Neural crest cell (in vitro differentiated cells): ENCODE measurements at regions not wholly inside any gene's neighbourhood (a gene's known extent, or its start where the extent isn't known, plus 50 kb on each side); places are given as distances from the start of the nearest gene placed in this dataset.

ENCODE experiments used
- DNase-seq: peaks from one replicate; pipeline ENCODE4 v3.0.0; 2021; ENCODE audit warnings: low read depth, mixed read lengths, low spot score
- H3K27ac Mint-ChIP-seq: one replicate; pipeline ENCODE4 v1.8.0; 2021; ENCODE audit warnings: mild to moderate bottlenecking, mixed read lengths; ENCODE audit not compliant: unreplicated experiment
- H3K27me3 Mint-ChIP-seq: 2 replicates; pipeline ENCODE4 v1.8.0; 2021; ENCODE audit warnings: low read depth, mild to moderate bottlenecking, mixed read lengths
- H3K36me3 Mint-ChIP-seq: 2 replicates; pipeline ENCODE4 v1.8.0; 2021; ENCODE audit warnings: low read depth, mild to moderate bottlenecking, mixed read lengths
- H3K4me1 Mint-ChIP-seq: 2 replicates; pipeline ENCODE4 v1.8.0; 2021; ENCODE audit warnings: mixed read lengths
- H3K4me3 Mint-ChIP-seq: one replicate; pipeline ENCODE4 v1.8.0; 2021; ENCODE audit warnings: mild to moderate bottlenecking, mixed read lengths
- H3K9me3 Mint-ChIP-seq: 2 replicates; pipeline ENCODE4 v1.8.0; 2021; ENCODE audit warnings: mixed read lengths
- TF ChIP-seq, protein P1 (sequence below): fragments of 200-600 bp; sonication (generic); conservative IDR thresholded peaks from 2 replicates; pipeline ENCODE4 v1.5.0; 2021; ENCODE audit warnings: antibody characterized with exemption, mild to moderate bottlenecking

DNA sequence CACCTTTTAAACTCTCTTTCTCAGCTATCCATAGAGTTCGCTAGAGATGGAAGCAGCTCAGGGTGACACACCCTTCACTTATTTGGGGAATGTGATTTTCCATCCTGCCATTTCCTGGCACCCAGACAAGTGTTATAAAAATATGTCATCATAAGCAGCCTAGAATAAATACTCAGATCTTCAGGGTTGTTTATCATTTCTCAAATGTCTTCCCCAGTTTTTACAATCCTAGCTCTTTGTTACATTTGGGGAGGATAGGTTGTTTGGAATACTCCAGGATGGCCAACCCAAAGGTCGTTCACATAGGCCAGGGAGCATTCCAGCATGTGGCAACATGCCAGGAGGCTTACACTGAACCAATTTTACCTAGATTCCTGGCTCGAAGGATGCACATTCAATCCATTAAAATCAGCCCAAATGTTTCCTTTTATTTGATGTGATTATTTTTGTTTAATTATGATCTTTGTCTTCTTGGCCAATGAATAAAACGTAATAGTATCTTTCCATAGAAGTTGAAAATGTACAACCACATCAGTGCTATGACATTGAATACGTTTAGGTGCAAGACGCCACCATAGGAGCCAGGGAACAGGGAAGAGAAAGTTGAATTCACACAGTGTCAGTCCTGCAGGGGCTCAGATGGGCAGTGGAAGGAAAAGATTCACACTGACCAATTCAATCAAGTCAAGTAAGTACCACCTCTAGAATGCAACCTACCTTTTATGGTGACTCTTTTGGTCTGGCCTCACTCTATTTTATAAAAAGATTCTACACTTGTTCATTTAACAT lies 537.7 kb upstream of the MDFIC2 start:
- Mint-ChIP-seq H3K9me3 (peaks cover 2% of the 10 kb centered on the region), H3K27ac (no peak overlapping the region), H3K36me3 (no peaks in the 10 kb centered on the region), H3K4me3 (no peak overlapping the region), H3K27me3 (no peaks in the 10 kb centered on the region), H3K4me1 (no peaks in the 10 kb centered on the region)
- DNase-seq, result no peak
- TF ChIP-seq, protein P1, sequence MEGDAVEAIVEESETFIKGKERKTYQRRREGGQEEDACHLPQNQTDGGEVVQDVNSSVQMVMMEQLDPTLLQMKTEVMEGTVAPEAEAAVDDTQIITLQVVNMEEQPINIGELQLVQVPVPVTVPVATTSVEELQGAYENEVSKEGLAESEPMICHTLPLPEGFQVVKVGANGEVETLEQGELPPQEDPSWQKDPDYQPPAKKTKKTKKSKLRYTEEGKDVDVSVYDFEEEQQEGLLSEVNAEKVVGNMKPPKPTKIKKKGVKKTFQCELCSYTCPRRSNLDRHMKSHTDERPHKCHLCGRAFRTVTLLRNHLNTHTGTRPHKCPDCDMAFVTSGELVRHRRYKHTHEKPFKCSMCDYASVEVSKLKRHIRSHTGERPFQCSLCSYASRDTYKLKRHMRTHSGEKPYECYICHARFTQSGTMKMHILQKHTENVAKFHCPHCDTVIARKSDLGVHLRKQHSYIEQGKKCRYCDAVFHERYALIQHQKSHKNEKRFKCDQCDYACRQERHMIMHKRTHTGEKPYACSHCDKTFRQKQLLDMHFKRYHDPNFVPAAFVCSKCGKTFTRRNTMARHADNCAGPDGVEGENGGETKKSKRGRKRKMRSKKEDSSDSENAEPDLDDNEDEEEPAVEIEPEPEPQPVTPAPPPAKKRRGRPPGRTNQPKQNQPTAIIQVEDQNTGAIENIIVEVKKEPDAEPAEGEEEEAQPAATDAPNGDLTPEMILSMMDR, result no peak

DNA sequence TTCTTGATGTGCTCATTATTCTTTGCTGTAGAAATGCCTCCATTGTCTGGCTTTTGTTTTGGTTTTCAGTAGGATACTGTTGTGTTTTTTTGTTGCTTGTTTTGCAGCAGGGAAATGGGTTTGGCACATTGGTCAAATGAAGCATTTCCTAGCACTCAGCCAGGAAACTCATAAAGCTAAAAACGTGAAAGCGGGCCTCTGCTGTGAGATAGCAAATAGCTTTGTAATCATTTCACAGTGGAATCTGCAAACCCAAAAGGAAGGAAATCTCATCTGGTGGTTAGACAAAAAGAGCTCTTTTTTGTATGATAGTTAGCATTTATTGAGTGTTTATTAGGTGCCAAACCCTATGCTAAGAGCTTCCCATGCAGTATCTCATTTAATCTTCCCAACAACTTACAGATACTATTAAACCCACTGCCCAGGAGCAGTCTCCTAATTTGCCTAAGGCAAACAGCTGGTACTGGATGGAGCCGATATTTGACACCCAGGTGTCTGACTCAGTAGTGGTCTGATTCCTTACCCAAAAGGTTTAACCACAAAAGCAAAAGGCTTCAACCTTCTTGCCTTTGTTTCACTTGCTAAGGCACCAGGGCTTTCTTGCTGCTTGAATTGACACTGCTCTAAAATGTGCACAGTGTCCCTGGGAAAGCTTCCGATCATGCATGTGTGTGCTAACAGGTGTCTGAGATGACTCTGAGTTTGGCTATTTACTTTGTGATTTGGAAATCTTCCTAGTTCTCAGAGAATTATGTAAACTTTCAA lies 527.9 kb upstream of the MDFIC2 start:
- no peak for DNase-seq
- TF ChIP-seq, protein P1, result no peak
- no peak overlapping the region for H3K4me3 Mint-ChIP-seq
- no peaks in the 10 kb centered on the region for H3K36me3 Mint-ChIP-seq
- peaks cover 10% of the 10 kb centered on the region for H3K4me1 Mint-ChIP-seq
- no peaks in the 10 kb centered on the region for H3K9me3 Mint-ChIP-seq
- H3K27ac Mint-ChIP-seq, result no peak overlapping the region
- H3K27me3 Mint-ChIP-seq, result no peaks in the 10 kb centered on the region

DNA sequence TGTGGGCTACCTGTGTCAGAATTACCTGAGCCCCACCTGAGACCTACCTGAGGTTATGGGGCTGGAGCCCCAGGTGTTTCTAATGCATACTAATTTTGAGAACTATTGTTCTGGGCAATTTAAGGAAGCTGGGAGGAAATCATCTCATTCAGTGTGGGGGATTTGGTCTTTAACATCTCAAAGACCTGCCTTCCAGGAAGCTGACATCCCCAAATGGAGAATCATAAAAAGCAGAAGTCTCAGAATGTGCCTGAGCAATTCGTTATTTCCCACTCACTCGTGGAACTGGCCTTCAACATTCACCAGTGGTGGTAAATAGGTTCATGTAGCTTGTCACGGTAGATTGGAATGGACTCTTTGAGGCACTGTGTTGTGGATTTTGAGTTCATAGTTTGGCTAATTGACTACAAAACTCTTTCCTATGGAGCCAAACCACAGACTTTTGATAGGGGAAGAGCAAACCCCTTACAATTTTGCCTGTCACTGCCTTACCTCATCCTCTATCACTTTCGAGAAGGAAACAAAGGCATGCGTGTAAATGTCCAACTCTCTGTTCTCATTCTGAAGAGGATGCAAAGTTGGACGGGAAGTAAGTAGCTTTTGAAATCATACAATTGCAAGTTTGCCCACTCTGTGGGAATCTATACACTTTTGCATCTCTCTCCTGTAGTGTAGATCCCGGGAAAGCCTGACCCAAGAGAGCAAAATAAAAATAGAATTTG lies 521.0 kb upstream of the MDFIC2 start:
- Mint-ChIP-seq H3K9me3 (no peaks in the 10 kb centered on the region), H3K27ac (no peak overlapping the region), H3K4me1 (no peaks in the 10 kb centered on the region), H3K27me3 (no peaks in the 10 kb centered on the region), H3K36me3 (no peaks in the 10 kb centered on the region), H3K4me3 (no peak overlapping the region)
- no peak for DNase-seq
- TF ChIP-seq, protein P1, result no peak

DNA sequence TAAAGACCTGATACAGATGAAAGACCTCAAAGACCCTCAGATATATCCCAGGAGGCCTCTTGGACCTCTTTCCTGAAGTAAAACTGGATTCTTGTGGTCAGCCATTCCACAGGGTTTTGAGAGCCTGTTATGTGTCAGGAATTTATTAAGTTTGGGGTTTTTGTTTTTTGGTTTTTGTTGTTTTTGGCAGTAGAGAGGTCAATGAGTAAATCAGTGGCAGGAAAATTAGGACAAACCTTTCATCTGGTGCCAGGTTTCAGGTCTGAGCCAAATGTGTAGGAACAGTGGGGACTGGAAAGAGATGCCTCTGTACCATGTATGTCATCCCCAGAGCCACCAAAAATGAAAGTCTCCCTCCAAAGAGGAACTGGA lies 520.4 kb upstream of the MDFIC2 start:
- Mint-ChIP-seq H3K27me3 (no peaks in the 10 kb centered on the region), H3K4me1 (no peaks in the 10 kb centered on the region), H3K27ac (no peak overlapping the region), H3K36me3 (no peaks in the 10 kb centered on the region), H3K4me3 (no peak overlapping the region), H3K9me3 (no peaks in the 10 kb centered on the region)
- TF ChIP-seq, protein P1, result no peak
- no peak for DNase-seq

DNA sequence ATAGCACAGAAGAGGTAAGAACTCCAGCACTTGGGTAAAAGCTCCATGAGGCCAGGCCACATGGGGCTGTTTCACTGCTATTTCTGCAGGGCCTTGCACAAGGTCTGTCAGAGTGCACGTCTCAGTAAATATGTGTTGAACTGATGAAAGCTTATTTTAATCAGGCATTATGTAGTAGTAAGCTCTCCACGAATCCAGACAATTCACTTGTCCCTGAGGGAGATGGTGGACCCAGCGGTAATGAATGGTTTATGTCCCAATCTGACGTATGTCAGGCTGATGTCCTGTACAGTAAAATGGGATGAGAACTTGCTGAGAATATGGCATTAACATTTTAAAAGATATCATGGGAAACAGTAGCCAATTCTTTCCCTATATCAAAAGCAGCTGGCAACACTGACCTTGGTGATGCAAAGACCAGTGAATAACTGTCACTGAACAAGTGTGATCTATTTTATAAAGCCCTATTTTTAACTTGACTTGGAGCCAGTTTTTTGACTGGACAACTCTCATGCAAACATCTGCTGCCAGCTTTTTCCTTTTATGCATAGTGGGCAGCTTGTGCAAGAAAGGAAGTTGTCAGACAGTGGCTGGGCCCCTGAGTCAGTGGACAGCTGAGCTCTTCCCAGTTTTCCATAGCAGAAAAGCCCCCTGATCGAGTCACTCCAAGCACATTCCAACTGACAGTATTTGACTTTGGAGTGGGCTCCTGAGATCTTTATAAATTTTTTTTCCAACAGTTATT lies 519.8 kb upstream of the MDFIC2 start:
- no peaks in the 10 kb centered on the region for H3K9me3 Mint-ChIP-seq
- H3K27ac Mint-ChIP-seq, result no peak overlapping the region
- no peak overlapping the region for H3K4me3 Mint-ChIP-seq
- no peak for DNase-seq
- H3K36me3 Mint-ChIP-seq, result no peaks in the 10 kb centered on the region
- no peaks in the 10 kb centered on the region for H3K27me3 Mint-ChIP-seq
- H3K4me1 Mint-ChIP-seq, result no peaks in the 10 kb centered on the region
- TF ChIP-seq, protein P1, result no peak
